H1 (cell line): ENCODE measurements at regions not wholly inside any gene's neighbourhood (a gene's known extent, or its start where the extent isn't known, plus 50 kb on each side); places are given as distances from the start of the nearest gene placed in this dataset.

Experiments
- CTCF ChIA-PET: fragments of 300-600 bp; sonication (Branson Sonifier 250); formaldehyde crosslinking; loops from one replicate; lab custom pipeline; 2021; ENCODE audit not compliant: partially characterized antibody; lab: Charles Lee
- POLR2A ChIA-PET: fragments of 300-600 bp; sonication (Branson Sonifier 250); formaldehyde crosslinking; loops from one replicate; lab custom pipeline; 2021; ENCODE audit warnings: inconsistent platforms; ENCODE audit not compliant: partially characterized antibody; lab: Charles Lee
- DNase-seq, 2 experiments: peaks; one replicate each; pipeline versions ENCODE4 v3.0.0 to v3.0.0-alpha.2; 2010 to 2022; ENCODE audit warnings: low spot score in 2 of 2, low read depth in 1 of 2, mixed read lengths in 1 of 2
- FAIRE-seq: peaks from 2 replicates; lab custom pipeline; 2011; peaks lifted over from hg19 to GRCh38; lab: Jason Lieb, UNC
- H2AFZ ChIP-seq: 2 replicates; pipeline ENCODE4 v1.8.1; 2012; ENCODE audit warnings: low read length, inconsistent platforms
- H2AK5ac ChIP-seq: 2 replicates; pipeline ENCODE4 v1.6.1; 2013; ENCODE audit warnings: low read depth, low read length
- H2BK120ac ChIP-seq: replicated peaks from 2 replicates; pipeline ENCODE3; 2013; ENCODE audit warnings: low read depth, low read length, inconsistent platforms
- H2BK12ac ChIP-seq: 2 replicates; pipeline ENCODE4 v1.6.1; 2013; ENCODE audit warnings: low read depth, low read length
- H2BK15ac ChIP-seq: 2 replicates; pipeline ENCODE4 v1.6.1; 2013; ENCODE audit warnings: low read length
- H2BK20ac ChIP-seq: 2 replicates; pipeline ENCODE4 v1.6.1; 2013; ENCODE audit warnings: low read length
- H2BK5ac ChIP-seq: 2 replicates; pipeline ENCODE4 v1.6.1; 2013; ENCODE audit warnings: low read depth, low read length
- H3K14ac ChIP-seq: 2 replicates; pipeline ENCODE4 v1.6.1; 2013; ENCODE audit warnings: inconsistent platforms; ENCODE audit not compliant: insufficient read length
- H3K18ac ChIP-seq: 2 replicates; pipeline ENCODE4 v1.6.1; 2013; ENCODE audit warnings: low read length; ENCODE audit errors: extremely low read depth
- H3K23ac ChIP-seq: 2 replicates; pipeline ENCODE4 v1.6.1; 2013; ENCODE audit warnings: inconsistent platforms; ENCODE audit not compliant: insufficient read length
- H3K23me2 ChIP-seq: 2 replicates; pipeline ENCODE4 v1.6.1; 2013; ENCODE audit warnings: low read depth, low read length
- H3K27ac ChIP-seq: 2 replicates; pipeline ENCODE4 v1.6.1; 2011; ENCODE audit warnings: low read depth, low read length, inconsistent platforms
- H3K27me3 ChIP-seq, 4 experiments: replicated peaks in 1 of 4; 1 replicate in 1 of 4; 2 replicates in 3 of 4; pipeline versions ENCODE4 v1.6.1 to v1.8.1; 2011 to 2013; ENCODE audit warnings: low read length in 3 of 4, mild to moderate bottlenecking in 3 of 4, inconsistent platforms in 2 of 4, mixed read lengths in 2 of 4, moderate library complexity in 1 of 4; ENCODE audit not compliant: control insufficient read depth in 3 of 4, insufficient read depth in 3 of 4; ENCODE audit errors: extremely low read depth in 1 of 4
- H3K36me3 ChIP-seq, 4 experiments: 2 replicates each; pipeline versions ENCODE4 v1.6.1 to v1.8.1; 2011 to 2013; ENCODE audit warnings: mild to moderate bottlenecking in 4 of 4, low read length in 3 of 4, moderate library complexity in 2 of 4, control low read depth in 1 of 4, inconsistent platforms in 1 of 4; ENCODE audit not compliant: insufficient read depth in 4 of 4, control insufficient read depth in 2 of 4
- H3K4ac ChIP-seq: replicated peaks from 2 replicates; pipeline ENCODE3; 2013; ENCODE audit warnings: low read length, low read depth, mixed read lengths, inconsistent platforms; ENCODE audit not compliant: insufficient read length
- H3K4me1 ChIP-seq, 4 experiments: replicated peaks in 1 of 4; 1 replicate in 1 of 4; 2 replicates in 3 of 4; pipeline versions ENCODE4 v1.6.1 to v1.8.1; 2011 to 2013; ENCODE audit warnings: low read length in 3 of 4, inconsistent platforms in 2 of 4, mixed read lengths in 1 of 4; ENCODE audit not compliant: insufficient read depth in 4 of 4, control insufficient read depth in 3 of 4
- H3K4me2 ChIP-seq, 2 experiments: 2 replicates each; pipeline versions ENCODE4 v1.6.1 to v1.8.1; 2011 to 2013; ENCODE audit warnings: low read depth in 2 of 2, low read length in 2 of 2, control low read depth in 1 of 2, inconsistent platforms in 1 of 2, mild to moderate bottlenecking in 1 of 2; ENCODE audit not compliant: insufficient read depth in 1 of 2
- H3K4me3 ChIP-seq, 4 experiments: fragments of 200-600, 300-600 bp in 1 of 4; sonication (generic), shearing (Covaris generic), sonication (Bioruptor Twin) in 1 of 4; 2 replicates each; pipeline versions ENCODE4 v1.5.1 to v1.8.1; 2011 to 2016; ENCODE audit warnings: low read length in 4 of 4, low read depth in 3 of 4, control low read depth in 2 of 4, inconsistent platforms in 2 of 4, mild to moderate bottlenecking in 2 of 4, mixed read lengths in 1 of 4, moderate library complexity in 1 of 4; ENCODE audit not compliant: insufficient read depth in 2 of 4; ENCODE audit errors: extremely low read depth in 1 of 4
- H3K56ac ChIP-seq: replicated peaks from 2 replicates; pipeline ENCODE3; 2013; ENCODE audit warnings: low read depth, mild to moderate bottlenecking, mixed read lengths, low read length, inconsistent platforms; ENCODE audit not compliant: insufficient read length
- H3K79me1 ChIP-seq: 2 replicates; pipeline ENCODE4 v1.6.1; 2013; ENCODE audit warnings: low read depth, low read length, control low read depth
- H3K79me2 ChIP-seq, 2 experiments: 2 replicates each; pipeline versions ENCODE4 v1.6.1 to v1.8.1; 2012 to 2013; ENCODE audit warnings: low read length in 2 of 2, mild to moderate bottlenecking in 2 of 2, inconsistent platforms in 1 of 2; ENCODE audit not compliant: insufficient read depth in 2 of 2, control insufficient read depth in 1 of 2
- H3K9ac ChIP-seq, 4 experiments: replicated peaks in 1 of 4; 1 replicate in 1 of 4; 2 replicates in 3 of 4; pipeline versions ENCODE4 v1.6.1 to v1.8.1; 2011 to 2013; ENCODE audit warnings: low read depth in 3 of 4, low read length in 3 of 4, control low read depth in 2 of 4, mild to moderate bottlenecking in 2 of 4, moderate library complexity in 2 of 4, inconsistent platforms in 1 of 4; ENCODE audit errors: extremely low read depth in 1 of 4
- H3K9me3 ChIP-seq, 2 experiments: 2 replicates each; pipeline versions ENCODE4 v1.6.1 to v1.8.1; 2012 to 2013; ENCODE audit warnings: mild to moderate bottlenecking in 2 of 2, moderate library complexity in 2 of 2, control low read depth in 1 of 2, inconsistent platforms in 1 of 2, low read depth in 1 of 2, low read length in 1 of 2, mixed read lengths in 1 of 2; ENCODE audit not compliant: insufficient read depth in 2 of 2
- H4K20me1 ChIP-seq, 2 experiments: replicated peaks in 1 of 2; 2 replicates each; pipeline versions ENCODE3 to v1.8.1; 2011 to 2013; ENCODE audit warnings: inconsistent platforms in 2 of 2, low read length in 2 of 2, mild to moderate bottlenecking in 1 of 2; ENCODE audit not compliant: insufficient read depth in 2 of 2, control insufficient read depth in 1 of 2
- H4K5ac ChIP-seq: 2 replicates; pipeline ENCODE4 v1.6.1; 2013; ENCODE audit warnings: low read length, low read depth, mixed read lengths, inconsistent platforms; ENCODE audit not compliant: insufficient read length
- H4K8ac ChIP-seq: 2 replicates; pipeline ENCODE4 v1.8.0; 2013; ENCODE audit warnings: mild to moderate bottlenecking, moderate library complexity, low read length, inconsistent platforms; ENCODE audit not compliant: insufficient read depth; ENCODE audit errors: extremely low read depth
- H4K91ac ChIP-seq: replicated peaks from 2 replicates; pipeline ENCODE3; 2013; ENCODE audit warnings: low read length, mixed read lengths, inconsistent platforms; ENCODE audit not compliant: insufficient read length
- CEBPB ChIP-seq: IDR thresholded peaks from 2 replicates; pipeline ENCODE4 v1.6.1; 2012; ENCODE audit warnings: low read depth, low read length
- WGBS, 2 experiments: shearing (Covaris generic) in 1 of 2; methylation state at CpG; one replicate each; pipeline versions ENCODE4 v1.1.6 to v1.1.7; 2013 to 2015; ENCODE audit warnings: low lambda C conversion rate in 2 of 2, mixed read lengths in 2 of 2, inconsistent platforms in 1 of 2, low coverage in 1 of 2, missing lambda C conversion rate in 1 of 2; ENCODE audit not compliant: insufficient replicate concordance in 2 of 2, insufficient coverage in 1 of 2, insufficient read length in 1 of 2; ENCODE audit errors: extremely low coverage in 1 of 2, missing lambda C conversion rate in 1 of 2; 5-methylcytosine and 5-hydroxymethylcytosine counted together

DNA sequence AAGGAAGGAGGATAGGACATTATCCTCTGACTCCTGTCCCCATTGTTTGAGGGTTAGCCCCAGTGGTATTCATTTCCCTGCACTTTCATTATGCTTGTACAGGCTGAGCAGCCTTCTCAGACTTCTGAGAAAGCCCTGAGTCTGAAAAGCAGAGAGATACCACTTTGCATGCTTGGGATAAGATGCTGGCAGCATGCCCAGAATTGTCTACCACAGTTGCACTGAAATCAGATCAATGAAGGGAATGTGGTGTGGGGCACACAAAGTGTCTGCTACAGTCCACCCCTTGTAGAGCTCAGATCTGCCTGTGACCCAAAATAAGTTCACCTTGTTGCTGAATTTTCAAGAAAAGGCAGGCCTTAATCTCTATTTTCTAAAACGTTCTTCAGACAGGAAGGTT is 160.6 kb downstream of the CCT6B start:
- H3K18ac ChIP-seq = no peak overlapping the region
- no peak overlapping the region for H2BK15ac ChIP-seq
- no peak overlapping the region for H3K23ac ChIP-seq
- 87% methylated on average over 1 of the region's 1 CpG; no CpG with 5 or more reads in 1 of the 2 experiments for WGBS, 2 experiments
- no peak overlapping the region for H3K14ac ChIP-seq
- H3K4me1 ChIP-seq = peaks cover 4 to 9% (median 7%) of the 10 kb centered on the region in 4 experiments
- no peak overlapping the region for H2AK5ac ChIP-seq
- no peak overlapping the region for H2BK5ac ChIP-seq
- no peak overlapping the region for H3K4me3 ChIP-seq
- H4K8ac ChIP-seq = no peak overlapping the region
- H3K36me3 ChIP-seq = no peaks in the 10 kb centered on the region
- DNase-seq = no peak
- H3K27ac ChIP-seq = no peak overlapping the region
- no peak overlapping the region for H2BK12ac ChIP-seq
- H4K20me1 ChIP-seq = peaks cover 0 to 4% of the 10 kb centered on the region in 2 experiments
- H2BK20ac ChIP-seq = no peak overlapping the region
- H3K56ac ChIP-seq = no peak overlapping the region
- peaks cover 11 to 38% (median 24%) of the 10 kb centered on the region in 4 experiments; a peak in 5 of 7 replicates for H3K27me3 ChIP-seq
- FAIRE-seq = no peak
- ChIA-PET POLR2A (no interaction called here), CTCF (interaction anchor here (0.6 kb wide), 1 partner anchor 702 kb away, joined by 4 read pairs; no protein-coding TSS in a partner anchor)
- no peaks in the 10 kb centered on the region for H3K23me2 ChIP-seq
- no peak overlapping the region for H3K4ac ChIP-seq
- no peak overlapping the region for H3K4me2 ChIP-seq
- H3K79me1 ChIP-seq = no peaks in the 10 kb centered on the region
- H4K5ac ChIP-seq = no peak overlapping the region
- no peak overlapping the region for H3K9ac ChIP-seq
- no peaks in the 10 kb centered on the region for H3K79me2 ChIP-seq
- H3K9me3 ChIP-seq = peaks cover 0 to 10% of the 10 kb centered on the region in 2 experiments; a peak in 1 of 4 replicates
- no peak overlapping the region for H2AFZ ChIP-seq
- H4K91ac ChIP-seq = no peak overlapping the region
- no peak overlapping the region for H2BK120ac ChIP-seq
- TF ChIP-seq CEBPB = no peak
